ENCODE measurements at regions not wholly inside any gene's neighbourhood (a gene's known extent, or its start where the extent isn't known, plus 50 kb on each side); places are given as distances from the start of the nearest gene placed in this dataset.

- CTCF ChIA-PET (ENCODE audit: unreplicated experiment): no interaction called here
Measured at GRCh38 chr3:83683937-83684598, 1274.7 kb upstream of the CADM2 start.

GRCh38 chr3:83706669-83707068, 1252.1 kb upstream of the CADM2 start:
- ChIA-PET CTCF (ENCODE audit: unreplicated experiment) (no interaction called here), POLR2A (no interaction called here)
- Histone ChIP-seq H3K27ac (ENCODE audit: low read depth, low read length, poor library complexity, severe bottlenecking) (no peak overlapping the region), H3K79me2 (ENCODE audit: insufficient read depth, low read depth, low read length) (no peaks in the 10 kb centered on the region), H3K4me3 (ENCODE audit: low read depth, low read length, poor library complexity, severe bottlenecking) (no peak overlapping the region), H3K9me2 (ENCODE audit: insufficient read depth, low read length) (no peaks in the 10 kb centered on the region), H3K4me2 (ENCODE audit: low read length) (no peak overlapping the region), H3K4me1 (ENCODE audit: insufficient read depth, low read length, poor library complexity, severe bottlenecking) (no peaks in the 10 kb centered on the region), H2AFZ (ENCODE audit: low read length) (no peak overlapping the region), H4K20me1 (ENCODE audit: insufficient read depth, low read length) (no peaks in the 10 kb centered on the region), H3K36me3 (ENCODE audit: insufficient read depth, low read length) (no peaks in the 10 kb centered on the region), H3K9me3 (ENCODE audit: low read length) (no peaks in the 10 kb centered on the region)
- TF ChIP-seq EZH2phosphoT487 (IDR thresholded peaks at IDR 0.05; ENCODE audit: borderline replicate concordance, low read depth, low read length) (no peak), CTCF (conservative IDR thresholded peaks at IDR 0.05; ENCODE audit: low read length) (no peak)
- no TSS peak for BruUV-seq (replicated peaks)
- DNase-seq (ENCODE audit: low spot score): no peak
- intact Hi-C loops (cut with micrococcal nuclease; ENCODE audit: unreplicated experiment): no loop called here

More at GRCh38 chr3:83683937-83684598, 1274.7 kb upstream of the CADM2 start:
- no peak overlapping the region for H2AFZ ChIP-seq (ENCODE audit: low read length)
- H3K36me3 ChIP-seq (ENCODE audit: insufficient read depth, low read length): no peaks in the 10 kb centered on the region
- no peak overlapping the region for H3K27ac ChIP-seq (ENCODE audit: low read depth, low read length, poor library complexity, severe bottlenecking)
- intact Hi-C loops (cut with micrococcal nuclease; ENCODE audit: unreplicated experiment): no loop called here
- no TSS peak for BruUV-seq (replicated peaks)
- no peaks in the 10 kb centered on the region for H3K4me1 ChIP-seq (ENCODE audit: insufficient read depth, low read length, poor library complexity, severe bottlenecking)
- H3K9me2 ChIP-seq (ENCODE audit: insufficient read depth, low read length): no peaks in the 10 kb centered on the region
- H3K9me3 ChIP-seq (ENCODE audit: low read length): no peaks in the 10 kb centered on the region
- TF ChIP-seq CTCF (conservative IDR thresholded peaks at IDR 0.05; ENCODE audit: low read length) (no peak), EZH2phosphoT487 (IDR thresholded peaks at IDR 0.05; ENCODE audit: borderline replicate concordance, low read depth, low read length) (no peak)
- H3K4me2 ChIP-seq (ENCODE audit: low read length): no peak overlapping the region
- H3K79me2 ChIP-seq (ENCODE audit: insufficient read depth, low read depth, low read length): no peaks in the 10 kb centered on the region
- no peaks in the 10 kb centered on the region for H4K20me1 ChIP-seq (ENCODE audit: insufficient read depth, low read length)
- DNase-seq (ENCODE audit: low spot score): no peak
- H3K4me3 ChIP-seq (ENCODE audit: low read depth, low read length, poor library complexity, severe bottlenecking): no peak overlapping the region
- POLR2A ChIA-PET: interaction anchor here (0.7 kb wide), 1 partner anchor 737 kb away, joined by 3 read pairs; no protein-coding TSS in a partner anchor

- CTCF ChIA-PET (ENCODE audit: unreplicated experiment): no interaction called here
- Histone ChIP-seq H3K9me3 (ENCODE audit: low read length) (no peaks in the 10 kb centered on the region), H3K4me1 (ENCODE audit: insufficient read depth, low read length, poor library complexity, severe bottlenecking) (no peaks in the 10 kb centered on the region), H2AFZ (ENCODE audit: low read length) (no peak overlapping the region), H4K20me1 (ENCODE audit: insufficient read depth, low read length) (no peaks in the 10 kb centered on the region), H3K79me2 (ENCODE audit: insufficient read depth, low read depth, low read length) (no peaks in the 10 kb centered on the region), H3K27ac (ENCODE audit: low read depth, low read length, poor library complexity, severe bottlenecking) (no peak overlapping the region), H3K36me3 (ENCODE audit: insufficient read depth, low read length) (no peaks in the 10 kb centered on the region), H3K4me2 (ENCODE audit: low read length) (no peak overlapping the region), H3K4me3 (ENCODE audit: low read depth, low read length, poor library complexity, severe bottlenecking) (no peak overlapping the region), H3K9me2 (ENCODE audit: insufficient read depth, low read length) (no peaks in the 10 kb centered on the region)
- DNase-seq (ENCODE audit: low spot score): no peak
- no TSS peak for BruUV-seq (replicated peaks)
- POLR2A ChIA-PET: interaction anchor here (1.1 kb wide), 1 partner anchor 8 kb away, joined by 3 read pairs; no protein-coding TSS in a partner anchor
- intact Hi-C loops (cut with micrococcal nuclease; ENCODE audit: unreplicated experiment): no loop called here
- no peak for TF ChIP-seq CTCF (conservative IDR thresholded peaks at IDR 0.05; ENCODE audit: low read length)
- no peak for TF ChIP-seq EZH2phosphoT487 (IDR thresholded peaks at IDR 0.05; ENCODE audit: borderline replicate concordance, low read depth, low read length)
Measured at GRCh38 chr3:83715307-83715706, 1243.5 kb upstream of the CADM2 start.

Data from OCI-LY7 (cell line).